ENCODE measurements at regions not wholly inside any gene's neighbourhood (a gene's known extent, or its start where the extent isn't known, plus 50 kb on each side); places are given as distances from the start of the nearest gene placed in this dataset.

DNA sequence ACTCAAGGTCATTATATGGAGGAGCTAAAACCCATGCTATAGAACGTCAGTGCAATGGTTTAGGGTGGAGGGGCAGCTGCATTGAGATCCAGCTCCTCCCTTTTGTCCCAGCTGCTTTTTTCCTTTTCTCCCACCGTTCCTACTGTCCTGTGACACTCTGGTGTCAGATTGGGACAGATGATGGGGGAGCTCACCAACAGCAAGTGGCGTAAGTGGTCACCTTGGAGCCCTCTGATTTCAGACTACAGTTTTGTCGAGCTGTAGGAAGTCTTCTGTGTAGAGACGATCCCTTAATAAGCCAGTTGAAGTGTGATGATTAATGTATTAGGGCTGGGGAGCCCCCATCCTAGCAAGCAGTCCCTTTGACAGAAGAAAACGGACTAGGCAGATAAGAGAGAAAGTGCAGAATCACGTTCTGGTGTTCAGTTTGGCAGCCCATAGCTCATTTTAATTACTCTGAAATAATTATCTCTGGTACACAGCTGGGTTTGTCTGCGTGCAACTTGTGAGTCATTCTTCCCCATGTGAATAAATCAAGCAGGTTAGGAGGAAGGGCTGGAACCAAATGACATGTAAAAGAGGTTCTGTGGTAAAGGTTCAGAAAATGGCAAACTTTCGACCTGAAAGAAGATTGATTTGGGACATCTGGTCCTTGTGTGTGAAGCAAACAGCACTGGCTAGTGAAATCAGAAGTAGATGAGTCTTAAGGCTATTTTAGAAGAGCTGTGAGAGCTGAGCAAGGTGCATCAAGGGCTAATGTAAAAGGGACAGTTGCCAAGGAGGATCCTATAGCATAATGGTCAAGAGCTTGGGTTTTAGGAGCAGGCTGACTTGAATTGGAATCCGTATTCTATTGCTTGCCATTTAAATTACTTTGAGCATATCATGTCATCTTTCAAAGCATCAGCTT lies 241.4 kb downstream of the EDEM1 start:
- peak; percentile 2 for DNase-seq (ENCODE audit: low spot score)

DNA sequence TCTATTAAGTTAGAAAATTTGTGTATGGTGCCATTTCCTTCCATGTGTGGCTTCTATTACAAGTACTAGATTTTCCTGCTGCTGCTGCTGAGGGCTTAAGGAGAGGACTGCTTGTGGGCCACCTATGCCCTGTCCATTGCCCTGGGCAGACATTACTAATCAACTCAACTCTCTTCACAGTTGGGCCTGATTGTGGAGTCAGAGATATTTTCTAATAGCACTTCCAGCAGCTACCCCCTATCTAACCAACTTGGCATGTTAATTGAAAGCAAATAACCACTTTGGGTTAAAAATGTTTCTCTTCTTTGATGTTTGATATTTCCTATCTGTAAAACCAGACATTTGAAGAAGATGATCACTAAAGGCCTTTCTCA lies 242.0 kb downstream of the EDEM1 start:
- DNase-seq (ENCODE audit: low spot score) = no peak

DNA sequence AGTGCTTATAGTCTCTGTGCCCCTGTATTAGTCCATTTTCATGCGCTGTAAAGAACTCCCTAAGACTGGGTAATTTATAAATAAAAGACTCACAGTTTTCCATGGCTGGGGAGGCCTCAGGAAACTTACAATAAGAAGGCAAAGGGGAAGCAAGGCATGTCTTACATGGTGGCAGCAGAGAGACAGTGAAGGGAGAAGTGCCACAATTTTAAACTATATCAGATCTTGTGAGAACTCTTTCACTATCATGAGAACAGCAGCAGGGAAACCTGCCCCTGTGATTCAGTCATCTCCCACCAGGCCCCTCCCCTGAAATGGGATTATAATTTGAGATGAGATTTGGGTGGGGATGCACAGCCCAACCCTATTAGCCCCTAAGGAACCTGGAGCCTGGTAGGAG lies 243.2 kb downstream of the EDEM1 start:
- DNase-seq (ENCODE audit: low spot score) = no peak

DNA sequence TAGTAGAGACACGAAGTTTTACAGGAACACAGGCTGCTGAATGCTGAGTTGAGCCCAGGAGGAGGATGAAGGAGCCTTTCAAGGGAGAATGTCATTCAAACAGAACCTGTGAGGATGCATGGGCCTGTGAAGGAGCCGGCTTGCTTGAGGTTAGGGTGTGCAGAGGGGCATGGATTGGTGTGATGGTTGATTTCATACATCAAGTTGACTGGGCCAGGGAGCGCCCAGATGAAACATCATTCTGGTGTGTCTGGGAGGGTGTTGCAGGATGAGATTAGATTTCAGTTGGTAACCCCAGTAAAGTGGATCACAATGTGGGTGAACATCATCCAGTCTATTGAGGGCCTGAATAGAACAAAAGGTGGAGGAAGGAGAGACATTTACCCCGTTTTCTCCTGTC lies 243.6 kb downstream of the EDEM1 start:
- no peak for DNase-seq (ENCODE audit: low spot score)

DNA sequence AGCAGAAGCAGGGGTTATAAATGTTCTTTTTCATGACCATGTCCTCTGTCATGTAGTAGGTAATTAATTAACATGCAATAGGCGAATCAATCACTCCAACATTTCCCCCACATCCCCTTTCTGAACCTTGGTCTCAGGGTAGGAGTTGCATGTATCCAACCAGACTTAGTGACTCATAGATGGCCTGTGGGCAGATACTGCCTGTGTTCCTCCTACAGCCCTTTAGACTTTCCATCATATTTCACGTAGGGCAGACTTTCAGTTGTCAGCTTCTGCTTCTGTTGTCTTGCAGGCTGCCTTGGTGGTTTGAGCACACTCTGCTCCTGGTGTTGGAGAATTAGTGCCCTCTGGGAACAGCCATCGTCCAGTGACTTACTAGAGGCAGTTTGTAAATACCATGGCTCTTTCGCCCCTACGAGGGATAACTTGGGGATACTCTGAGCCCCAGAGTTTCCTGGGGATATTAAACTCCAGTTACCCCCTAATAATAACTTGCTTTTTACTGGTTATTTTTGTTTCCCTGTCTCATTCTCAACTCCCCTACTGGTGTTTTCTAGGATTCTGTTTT lies 244.4 kb downstream of the EDEM1 start:
- no peak for DNase-seq (ENCODE audit: low spot score)

DNA sequence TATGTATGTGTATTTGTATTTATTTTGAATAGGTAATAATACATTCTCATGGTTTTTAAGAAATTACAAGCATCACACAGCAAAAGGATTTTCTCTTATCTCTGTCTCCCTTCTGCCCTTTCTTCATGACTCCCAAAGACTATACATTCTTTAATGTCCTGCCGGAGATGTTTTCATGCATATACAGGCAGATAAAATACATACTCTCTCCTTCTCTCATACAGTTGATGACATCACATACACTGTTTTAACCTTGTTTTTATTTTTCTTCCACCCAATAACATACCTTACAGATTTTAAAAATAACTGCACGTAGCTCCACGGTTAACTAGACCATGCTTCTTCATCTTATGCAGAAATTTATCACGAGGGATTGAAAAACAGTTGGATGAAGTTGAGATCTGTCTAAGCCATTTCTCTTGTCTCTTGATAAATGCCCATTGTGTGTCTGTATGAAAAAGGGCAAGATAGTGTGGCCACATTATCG lies 249.8 kb downstream of the EDEM1 start:
- no peak for DNase-seq (ENCODE audit: low spot score)

DNA sequence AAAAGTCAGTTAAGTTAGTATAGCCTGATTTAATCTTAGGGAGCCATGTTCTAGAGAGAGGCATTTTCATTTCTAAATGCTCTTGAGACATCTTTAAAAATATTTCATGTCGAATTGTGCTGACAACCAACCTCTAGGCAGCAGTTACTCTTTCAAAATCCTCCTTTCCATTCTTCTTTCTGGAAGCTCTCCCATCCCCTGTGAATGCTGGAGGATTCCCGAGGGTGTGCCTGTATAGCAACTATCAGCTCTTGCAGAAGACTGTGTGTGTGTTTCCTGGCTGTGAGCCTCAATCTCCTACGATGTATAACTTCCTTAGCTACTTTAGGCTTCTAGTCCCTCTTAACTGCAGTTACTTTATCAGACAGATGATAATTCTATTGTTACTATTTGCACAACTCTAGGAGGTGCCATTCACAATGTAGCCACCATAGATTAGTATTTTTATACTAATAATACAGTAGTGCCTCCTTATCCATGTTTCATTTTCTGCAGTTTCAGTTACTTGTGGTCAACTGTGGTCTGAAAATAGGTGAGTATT lies 250.3 kb downstream of the EDEM1 start:
- DNase-seq (ENCODE audit: low spot score) = no peak

DNA sequence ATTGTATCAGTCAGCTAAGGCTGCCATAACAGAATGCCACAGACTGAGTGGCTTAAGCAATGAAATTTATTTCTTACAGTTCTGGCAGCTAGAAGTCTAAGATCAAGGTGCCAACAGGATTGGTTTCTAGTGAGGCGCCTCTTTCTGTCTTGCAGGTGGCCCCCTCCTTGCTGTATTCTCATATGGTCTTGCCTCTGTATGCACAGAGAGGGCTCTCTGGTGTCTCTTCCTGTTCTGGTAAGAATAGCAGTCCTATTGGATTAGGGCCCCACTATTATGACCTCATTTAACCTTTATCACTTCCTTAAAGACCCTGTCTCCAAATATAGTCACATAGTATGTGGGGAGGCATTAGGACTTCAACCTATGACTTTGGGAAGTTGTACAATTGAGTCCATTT lies 253.9 kb downstream of the EDEM1 start:
- DNase-seq (ENCODE audit: low spot score) = no peak

DNA sequence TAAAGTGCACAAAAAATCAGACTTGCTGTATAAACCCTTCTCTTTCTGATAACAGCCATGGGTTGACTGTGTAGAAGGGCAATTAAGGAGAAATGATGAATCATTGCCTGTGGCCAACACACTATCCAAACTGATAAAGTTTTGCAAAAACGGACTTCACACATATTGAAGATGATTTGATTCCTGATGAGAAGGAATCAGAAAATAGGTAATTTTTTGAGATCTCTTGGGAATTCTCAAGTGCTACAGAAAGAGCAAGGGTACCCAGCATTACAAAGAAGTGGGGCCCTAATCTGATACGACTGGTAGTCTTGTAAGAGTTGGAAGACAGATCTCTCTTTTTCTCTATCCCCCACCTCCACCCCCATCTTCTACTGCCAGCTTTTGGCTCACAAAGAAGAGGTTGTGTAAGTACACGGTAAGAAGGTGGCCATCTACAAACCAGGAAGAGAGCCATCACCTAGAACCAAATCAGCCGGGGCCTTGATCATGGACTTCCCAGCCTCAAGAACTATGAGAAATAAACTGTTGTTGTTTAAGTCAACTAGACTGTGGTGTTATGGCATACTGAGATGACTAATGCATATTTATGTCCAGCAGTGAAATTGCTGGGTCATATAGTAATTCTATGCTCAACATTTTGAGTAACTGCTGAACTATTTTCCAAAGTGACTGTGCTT lies 254.7 kb downstream of the EDEM1 start:
- no peak for DNase-seq (ENCODE audit: low spot score)

DNA sequence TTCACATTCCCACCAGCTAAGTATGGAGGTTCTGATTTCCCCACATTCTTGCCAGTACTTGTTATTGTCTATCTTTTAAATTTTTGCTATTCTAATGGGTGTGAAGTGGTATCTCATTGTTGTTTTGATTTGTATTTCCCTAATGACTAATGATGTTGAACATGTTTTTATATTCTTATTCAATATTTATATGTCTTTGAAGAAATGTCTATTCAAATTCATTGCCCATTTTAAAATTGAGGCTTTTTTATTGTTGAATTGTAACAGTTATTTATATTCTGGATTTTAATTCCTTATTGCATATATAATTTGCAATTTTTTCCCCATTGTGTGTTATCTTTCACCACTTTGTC lies 255.3 kb downstream of the EDEM1 start:
- no peak for DNase-seq (ENCODE audit: low spot score)

DNA sequence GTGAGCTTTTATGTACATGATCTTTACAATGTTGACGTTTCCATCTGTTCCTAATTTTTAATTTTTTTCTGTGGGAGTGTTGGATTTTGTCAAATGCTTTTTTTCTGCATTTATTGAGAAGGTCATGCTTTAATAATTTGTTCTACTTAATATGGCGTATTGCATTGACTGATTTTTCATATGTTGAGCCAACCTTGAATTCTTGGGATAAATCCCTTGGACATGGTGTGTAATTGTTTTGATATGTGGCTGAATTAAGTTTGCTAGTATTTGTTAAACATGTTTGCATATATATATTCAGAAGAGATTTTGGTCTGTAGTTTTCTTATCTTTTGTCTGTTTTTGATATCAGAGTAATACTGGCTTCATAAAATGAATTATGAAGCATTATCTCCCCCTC lies 256.7 kb downstream of the EDEM1 start:
- DNase-seq (ENCODE audit: low spot score) = no peak

DNA sequence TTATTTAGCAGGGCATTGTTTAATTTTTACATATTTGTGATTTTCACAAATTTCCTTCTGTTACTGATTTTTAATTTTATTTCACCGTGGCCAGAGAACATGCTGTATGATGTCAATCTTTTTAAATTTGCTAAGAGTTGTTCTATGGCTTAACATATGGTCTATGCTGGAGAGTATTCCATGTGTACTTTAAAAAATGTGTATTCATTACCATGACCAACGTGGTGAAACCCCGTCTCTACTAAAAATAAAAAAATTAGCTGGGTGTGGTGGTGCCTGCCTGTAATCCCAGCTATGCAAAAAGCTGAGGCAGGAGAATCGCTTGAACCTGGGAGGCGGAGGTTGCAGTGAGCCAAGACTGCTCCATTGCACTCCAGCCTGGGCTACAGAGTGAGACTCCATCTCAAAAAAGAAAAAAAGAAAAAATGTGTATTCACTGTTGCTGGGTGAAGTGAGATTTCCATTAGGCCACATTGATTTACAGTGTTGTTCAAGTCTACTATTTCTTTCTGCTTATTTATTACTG lies 258.2 kb downstream of the EDEM1 start:
- DNase-seq (ENCODE audit: low spot score) = no peak

DNA sequence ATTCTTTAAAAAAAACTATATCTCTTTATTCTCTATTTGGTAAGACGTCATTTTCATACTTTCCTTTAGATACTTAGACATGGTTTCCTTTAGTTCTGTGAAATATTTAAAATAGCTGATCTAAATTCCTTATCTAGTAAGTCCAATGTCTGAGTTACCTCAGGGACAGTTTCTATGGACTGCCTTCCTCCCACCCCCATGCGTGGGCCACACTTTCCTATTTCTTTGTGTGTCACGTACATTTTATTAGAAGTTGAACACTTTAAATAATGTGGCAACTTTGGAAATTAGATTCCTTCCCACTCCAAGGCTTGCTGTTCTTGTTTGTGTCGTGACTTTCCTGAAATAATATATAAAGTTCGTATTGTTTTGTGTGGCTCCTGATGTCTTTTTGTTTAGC lies 260.7 kb downstream of the EDEM1 start:
- DNase-seq (ENCODE audit: low spot score) = no peak

DNA sequence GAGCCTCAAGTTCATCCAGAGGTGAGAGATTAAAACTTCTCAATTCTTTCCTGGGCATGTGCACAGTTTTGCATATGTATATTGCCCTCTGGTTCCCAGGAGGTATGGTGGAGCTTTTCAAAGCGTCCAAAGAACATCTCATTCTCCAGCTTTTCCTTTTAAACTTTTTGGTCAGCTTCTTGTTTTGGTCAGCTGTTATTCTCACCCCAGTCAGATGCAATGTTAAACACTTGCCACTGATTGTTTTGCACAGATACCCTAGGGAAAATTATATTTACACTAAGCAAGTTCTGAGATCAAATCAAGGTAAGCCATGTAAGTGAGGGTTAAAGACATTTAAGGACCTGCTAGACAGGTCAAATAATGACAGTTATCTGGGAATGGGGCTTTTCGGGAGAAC lies 261.3 kb downstream of the EDEM1 start:
- DNase-seq (ENCODE audit: low spot score) = no peak

DNA sequence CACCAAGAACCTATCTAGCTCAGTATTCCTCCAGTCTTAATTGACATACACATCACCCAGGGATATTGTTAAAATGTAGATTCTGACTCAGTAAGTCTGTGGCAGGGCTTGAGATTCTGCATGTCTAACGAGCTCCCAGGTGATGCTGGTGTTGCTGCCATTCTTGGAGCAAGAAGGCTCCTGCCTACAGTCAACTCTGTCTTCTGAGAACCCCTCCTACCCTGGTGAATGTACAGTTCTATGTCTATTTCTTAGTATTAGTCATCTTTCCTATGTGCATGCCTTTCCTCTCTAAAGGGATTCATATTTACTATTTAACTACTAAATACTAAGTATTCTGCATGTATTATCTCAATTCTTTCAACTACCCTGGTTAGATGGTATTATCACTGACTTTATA lies 268.7 kb downstream of the EDEM1 start:
- no peak for DNase-seq (ENCODE audit: low spot score)

DNA sequence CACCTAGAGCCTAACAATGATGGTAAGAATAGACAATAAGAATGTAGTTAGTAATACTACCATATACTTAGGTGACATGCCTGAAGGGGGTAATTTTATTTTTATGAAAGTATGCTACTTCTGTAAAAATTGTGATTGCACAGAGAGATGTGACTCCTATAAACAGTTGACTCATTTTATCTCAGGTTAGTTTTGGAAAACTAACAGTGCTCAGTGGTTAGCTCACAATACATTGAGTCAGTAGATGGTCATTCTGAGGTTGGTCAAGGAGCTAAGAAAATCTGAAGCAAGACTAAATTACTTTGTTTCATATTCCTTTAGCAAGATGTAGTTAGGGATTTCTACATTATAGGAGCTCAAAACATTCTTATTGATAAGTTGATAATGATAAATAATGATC lies 271.0 kb downstream of the EDEM1 start:
- no peak for DNase-seq (ENCODE audit: low spot score)

DNA sequence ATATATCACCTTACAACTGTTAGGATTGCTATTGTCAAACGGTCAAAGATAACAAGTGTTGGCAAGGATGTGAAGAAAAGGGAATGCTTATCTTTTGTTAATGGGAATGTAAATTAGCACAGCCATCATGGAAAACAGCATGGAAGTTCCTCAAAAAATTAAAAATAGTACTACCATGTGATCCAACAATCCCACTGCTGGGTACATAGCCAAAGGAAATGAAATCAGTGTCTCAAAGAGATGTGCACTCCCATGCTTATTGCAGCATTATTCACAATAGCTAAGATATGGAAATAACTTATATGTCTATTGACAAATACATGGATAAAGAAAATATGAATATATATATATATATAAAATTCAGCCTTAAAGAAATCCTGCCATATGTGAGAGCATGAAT lies 274.6 kb downstream of the EDEM1 start:
- DNase-seq (ENCODE audit: low spot score) = no peak

DNA sequence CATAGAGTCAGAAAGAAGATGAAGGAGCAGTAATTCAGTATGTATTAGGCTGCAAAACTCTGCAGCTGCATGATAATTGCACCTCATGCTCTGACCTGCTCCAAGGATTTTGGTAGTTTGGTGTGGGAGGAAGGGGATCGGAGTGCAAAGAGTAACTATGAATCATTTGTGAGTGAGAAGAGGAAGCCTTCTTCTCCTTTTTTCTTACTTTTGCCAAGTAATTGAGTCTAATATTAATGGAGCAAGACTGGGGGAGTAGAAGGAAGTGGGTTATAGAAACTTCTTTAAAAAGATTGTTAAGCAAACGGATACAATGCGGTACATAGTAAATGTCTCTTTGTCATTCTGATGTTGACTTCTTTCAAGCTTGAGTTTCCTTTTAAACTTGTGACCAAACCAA lies 276.5 kb downstream of the EDEM1 start:
- no peak for DNase-seq (ENCODE audit: low spot score)

DNA sequence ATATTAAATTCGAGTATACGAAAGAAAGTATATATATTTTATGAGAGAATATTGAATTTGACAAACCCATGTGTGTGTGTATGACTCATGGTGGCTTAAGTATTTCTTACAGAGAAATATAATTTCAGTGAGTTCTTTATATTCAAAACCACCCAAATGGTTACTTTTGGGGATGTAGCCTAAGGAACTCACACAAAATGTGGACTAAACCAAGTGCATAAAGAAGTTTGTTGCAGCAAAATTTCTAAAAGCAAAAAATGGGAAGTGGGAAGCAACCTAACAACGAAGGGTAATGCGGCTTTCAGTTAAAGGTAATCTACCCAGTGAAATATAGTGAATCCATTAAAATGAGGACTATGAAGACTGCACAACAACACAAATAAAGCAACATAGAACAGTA lies 277.1 kb downstream of the EDEM1 start:
- DNase-seq (ENCODE audit: low spot score) = no peak

DNA sequence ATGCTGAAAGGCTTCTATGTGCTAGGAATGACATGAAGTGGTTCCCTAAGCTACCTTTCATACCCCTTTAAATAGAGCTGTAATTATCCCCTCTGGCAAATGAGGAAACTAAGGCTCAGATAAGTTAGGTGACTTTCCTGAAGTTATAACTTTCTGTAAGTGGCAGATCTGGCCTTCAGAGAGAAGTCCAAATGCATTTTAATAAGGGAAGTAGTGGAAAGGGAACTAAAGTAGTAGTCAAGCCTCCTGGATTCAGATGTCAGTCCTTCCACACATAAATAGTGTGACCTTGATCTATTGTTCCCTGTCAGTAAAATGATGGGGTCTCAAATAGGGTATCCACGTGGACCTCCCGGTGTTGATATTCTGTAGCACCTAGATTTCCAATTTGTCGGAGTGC lies 277.7 kb downstream of the EDEM1 start:
- no peak for DNase-seq (ENCODE audit: low spot score)

DNA sequence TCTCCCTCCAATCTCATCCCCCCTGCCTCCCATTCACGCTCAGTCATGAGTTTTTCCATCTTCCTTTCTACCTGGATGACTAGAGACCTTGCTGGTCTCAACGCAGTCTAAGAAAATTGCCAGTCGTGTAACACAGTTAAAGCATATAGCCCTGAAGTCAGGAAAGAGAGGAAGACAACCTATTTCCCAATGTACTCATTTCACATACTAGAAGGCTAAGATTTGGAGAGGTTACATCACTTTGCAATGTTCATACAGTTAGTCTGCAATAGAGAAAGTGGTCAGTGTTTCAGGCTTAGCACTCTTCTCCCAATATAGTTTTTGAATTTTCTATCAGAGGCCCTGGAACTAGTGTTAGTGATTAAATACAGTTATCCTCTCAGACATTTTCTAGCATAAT lies 278.6 kb downstream of the EDEM1 start:
- no peak for DNase-seq (ENCODE audit: low spot score)

DNA sequence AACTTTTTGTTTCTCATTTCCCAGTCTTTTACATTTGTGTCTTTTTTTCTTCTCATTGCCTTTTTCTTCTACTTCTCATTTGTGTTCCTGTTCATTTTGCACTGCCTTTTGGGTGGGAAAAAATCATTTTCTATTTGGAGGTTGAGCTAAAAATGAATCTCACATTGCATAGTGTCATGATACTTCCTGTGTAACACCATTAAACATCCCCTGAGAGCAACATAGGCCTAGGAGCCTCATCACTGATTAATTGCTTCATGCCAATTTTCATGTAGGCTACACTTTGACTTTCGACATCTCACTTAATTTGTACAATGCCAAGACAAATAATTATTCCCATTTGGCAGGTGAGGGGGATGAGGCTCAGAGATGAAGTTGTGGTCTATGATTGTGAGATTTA lies 279.2 kb downstream of the EDEM1 start:
- DNase-seq (ENCODE audit: low spot score) = no peak

DNA sequence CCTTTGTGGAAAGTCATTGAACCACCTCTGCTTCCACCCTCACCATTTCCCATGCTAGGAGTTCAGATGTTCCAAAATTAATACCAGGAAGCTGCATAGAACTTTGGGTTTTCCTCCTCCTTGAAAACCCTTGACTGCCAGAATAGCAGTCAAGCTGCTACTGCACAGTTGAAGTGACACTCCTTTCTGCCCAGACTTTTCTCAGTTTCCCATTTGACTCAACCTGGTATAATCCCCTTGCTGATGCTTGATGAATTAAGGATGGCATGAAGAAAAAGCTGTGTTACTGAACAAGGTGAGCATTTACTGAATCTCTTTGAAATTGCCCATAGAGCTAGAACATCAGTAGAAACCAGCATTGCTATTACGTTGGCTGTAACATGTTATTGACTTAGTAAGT lies 286.0 kb downstream of the EDEM1 start:
- DNase-seq (ENCODE audit: low spot score) = no peak
